ENCODE measurements at regions not wholly inside any gene's neighbourhood (a gene's known extent, or its start where the extent isn't known, plus 50 kb on each side); places are given as distances from the start of the nearest gene placed in this dataset.
"Not testable (repeated sequence)": the region's sequence is repeated elsewhere in the genome, so short reads cannot be mapped to it uniquely, and the experiment has no call there.

DNA sequence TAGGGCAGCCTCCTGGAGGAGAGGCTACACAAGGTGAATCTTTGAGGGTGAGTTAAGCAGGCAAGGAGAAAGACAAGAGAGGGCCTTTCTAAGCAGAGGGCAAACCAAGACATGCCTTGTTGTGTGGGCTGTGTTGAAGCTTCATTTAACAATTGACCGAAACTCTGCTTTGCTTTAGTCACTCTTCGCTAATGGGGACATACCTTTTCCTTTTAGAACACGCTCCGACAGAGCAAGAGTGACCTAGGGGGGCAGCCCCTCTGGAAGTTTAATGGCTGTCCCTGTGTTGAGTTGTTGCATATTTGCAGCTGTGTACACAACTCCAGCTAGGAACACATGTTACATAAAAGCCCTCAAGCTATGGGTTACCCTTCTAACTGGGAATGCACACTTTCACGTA is 218.1 kb upstream of the WWC1 start:
- in situ Hi-C loops (cut with MboI; ENCODE audit: low sequenced_read_pairs): no loop called here

DNA sequence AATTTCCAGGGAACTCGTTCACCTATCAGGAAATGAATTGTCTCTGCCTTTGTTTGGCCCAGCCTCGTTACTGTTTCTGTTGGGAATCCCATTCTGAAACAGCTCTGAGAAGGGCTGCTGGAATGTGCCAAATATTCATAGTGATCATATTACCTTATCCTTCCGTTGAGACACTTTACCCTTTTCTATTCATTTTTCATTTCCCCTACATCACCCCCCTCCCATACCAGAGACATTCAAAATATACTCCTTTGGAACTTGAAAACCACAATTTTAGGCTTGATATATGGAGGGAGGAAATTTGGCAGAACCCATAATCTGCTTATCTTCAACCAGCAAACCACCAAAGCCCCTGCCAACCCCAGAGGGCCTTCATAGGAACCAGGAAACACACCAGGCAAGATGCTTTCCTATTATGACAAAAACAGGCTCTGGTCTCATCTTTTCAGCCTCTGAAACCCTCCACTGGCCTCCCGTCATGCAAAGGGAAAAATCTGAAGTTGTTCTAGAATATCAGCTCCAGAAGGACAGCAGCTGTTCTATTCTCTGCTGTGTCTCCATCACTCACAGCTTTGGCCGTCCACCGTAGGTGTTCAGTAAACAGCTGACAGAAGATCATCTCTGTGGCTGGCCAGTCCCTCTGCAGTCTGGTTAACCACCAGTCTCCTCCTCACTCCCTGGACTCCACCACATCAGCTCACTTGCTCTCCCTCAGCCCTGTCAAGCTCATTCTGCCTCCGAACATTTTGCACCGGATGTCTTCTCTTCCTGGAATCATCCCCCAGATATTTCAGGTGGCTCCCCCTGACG is 217.2 kb upstream of the WWC1 start:
- in situ Hi-C loops (cut with MboI; ENCODE audit: low sequenced_read_pairs): no loop called here

- in situ Hi-C loops (cut with MboI; ENCODE audit: low sequenced_read_pairs): no loop called here
Measured at GRCh38 chr5:168075387-168075786, 216.1 kb upstream of the WWC1 start.

DNA sequence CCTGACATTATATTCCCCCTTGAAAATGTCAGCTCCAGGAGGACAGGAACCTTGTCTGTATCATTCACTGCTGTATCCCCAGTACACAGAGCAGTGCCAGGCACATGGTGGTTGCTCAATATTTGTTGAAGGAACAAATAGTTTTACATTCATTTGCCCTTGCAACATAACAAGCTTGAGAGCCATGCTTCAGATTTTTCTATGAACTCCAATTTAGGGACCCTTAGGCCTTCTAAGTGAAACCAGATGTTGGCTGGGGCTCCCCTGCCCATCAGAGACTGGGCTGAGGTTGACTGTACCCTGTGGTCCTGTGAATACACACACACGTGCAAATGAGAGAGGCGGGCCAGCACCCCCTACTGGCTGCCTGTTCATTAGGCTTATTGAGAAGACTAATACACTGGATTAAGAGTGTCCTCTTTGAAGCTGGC is 214.9 kb upstream of the WWC1 start:
- in situ Hi-C loops (cut with MboI; ENCODE audit: low sequenced_read_pairs): no loop called here

- in situ Hi-C loops (cut with MboI; ENCODE audit: low sequenced_read_pairs): no loop called here
Measured at GRCh38 chr5:168085261-168086031, 206.0 kb upstream of the WWC1 start.

GRCh38 chr5:168086104-168086610 is 205.3 kb upstream of the WWC1 start:
- in situ Hi-C loops (cut with MboI; ENCODE audit: low sequenced_read_pairs): no loop called here

GRCh38 chr5:168086746-168087145 is 204.7 kb upstream of the WWC1 start:
- in situ Hi-C loops (cut with MboI; ENCODE audit: low sequenced_read_pairs): no loop called here

DNA sequence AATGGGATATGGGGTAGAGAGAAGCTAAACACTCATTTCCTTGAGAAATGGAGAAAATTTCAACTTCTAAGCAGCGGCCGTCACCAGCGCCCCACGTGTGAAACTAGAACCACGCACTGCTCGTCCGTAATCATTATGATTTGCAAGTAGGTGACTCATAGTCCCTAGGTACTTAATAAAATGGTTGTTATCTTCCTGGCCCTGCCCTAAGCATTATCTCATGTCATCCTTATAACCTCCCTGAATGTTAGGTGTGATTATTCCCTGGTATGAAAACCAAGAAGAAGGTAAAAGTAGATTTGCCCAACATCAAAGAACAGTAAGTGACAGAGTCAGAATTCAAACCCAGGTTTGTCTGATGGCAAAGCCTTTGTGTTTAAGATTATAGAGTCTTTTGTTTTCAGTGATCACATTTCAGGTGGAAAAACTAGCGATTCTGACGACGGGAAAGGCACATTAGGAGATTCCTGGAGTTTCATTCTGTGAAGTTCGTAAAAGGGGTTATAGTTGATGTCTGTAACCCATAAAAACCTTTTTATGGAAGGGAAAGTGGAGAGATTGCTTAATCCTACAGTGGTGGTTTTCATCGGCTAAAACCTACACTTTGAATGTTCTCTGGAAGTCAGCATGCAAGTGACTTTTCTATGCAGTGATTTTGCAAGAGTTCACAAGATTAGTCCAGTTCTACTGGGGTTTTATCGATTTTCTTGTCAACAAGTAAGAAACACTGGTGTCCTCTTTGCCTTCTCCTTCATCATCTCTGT is 202.9 kb upstream of the WWC1 start:
- in situ Hi-C loops (cut with MboI; ENCODE audit: low sequenced_read_pairs): no loop called here

- in situ Hi-C loops (cut with MboI; ENCODE audit: low sequenced_read_pairs): no loop called here
Measured at GRCh38 chr5:168089201-168089887, 202.1 kb upstream of the WWC1 start.

GRCh38 chr5:168092209-168093185 is 198.9 kb upstream of the WWC1 start:
- in situ Hi-C loops (cut with MboI; ENCODE audit: low sequenced_read_pairs): no loop called here

DNA sequence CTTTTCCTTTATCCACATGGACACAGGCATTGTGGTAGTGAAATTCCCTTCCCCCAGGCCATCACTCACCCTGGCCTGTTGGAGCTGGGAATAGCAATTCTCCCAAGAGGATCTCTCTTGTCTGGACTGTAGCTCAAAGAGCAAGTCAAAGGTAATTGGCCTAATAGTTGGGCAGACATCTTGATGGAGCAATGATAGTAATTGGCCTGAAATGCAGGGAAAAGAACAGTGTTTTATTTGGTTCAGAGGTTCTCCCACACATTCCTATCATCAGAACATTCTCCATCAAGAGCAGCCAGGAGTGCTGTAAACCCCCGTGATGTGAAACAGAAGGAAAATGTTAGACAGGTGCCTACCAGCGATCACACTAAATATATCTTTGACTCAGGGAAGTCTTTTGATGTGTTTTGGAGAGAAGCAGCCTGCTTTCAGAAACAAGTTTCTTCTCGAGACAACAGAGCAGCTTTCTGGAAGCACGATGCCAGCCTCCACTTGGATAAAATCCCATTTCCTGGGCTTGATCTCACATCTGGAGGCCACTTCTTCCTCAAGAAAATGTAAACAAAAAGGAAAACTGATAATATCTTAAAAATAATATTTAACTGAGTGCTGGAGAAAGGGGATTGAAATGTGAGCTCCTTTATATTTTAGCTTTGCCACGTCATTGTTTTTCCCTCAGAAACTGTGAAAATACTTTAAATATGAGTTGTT is 198.1 kb upstream of the WWC1 start:
- in situ Hi-C loops (cut with MboI; ENCODE audit: low sequenced_read_pairs): no loop called here

DNA sequence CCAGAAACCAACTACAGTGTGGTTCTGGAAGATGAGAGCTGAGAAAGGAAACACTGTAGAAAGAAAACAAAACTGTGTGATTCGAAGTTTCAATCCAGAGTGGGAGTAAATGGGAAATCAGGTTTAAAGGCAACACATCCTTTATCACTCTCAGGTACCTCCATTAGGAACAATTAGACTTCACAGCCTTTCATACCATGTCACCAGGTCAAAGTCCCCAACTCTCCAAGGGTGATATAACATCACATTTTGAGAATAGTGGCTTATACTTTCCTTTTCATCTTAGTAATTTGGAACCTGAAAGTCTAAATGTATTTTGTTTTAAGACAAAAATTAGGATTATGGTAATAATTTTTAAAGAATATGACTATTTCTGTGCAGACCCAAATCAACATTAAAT is 194.9 kb upstream of the WWC1 start:
- in situ Hi-C loops (cut with MboI; ENCODE audit: low sequenced_read_pairs): no loop called here

DNA sequence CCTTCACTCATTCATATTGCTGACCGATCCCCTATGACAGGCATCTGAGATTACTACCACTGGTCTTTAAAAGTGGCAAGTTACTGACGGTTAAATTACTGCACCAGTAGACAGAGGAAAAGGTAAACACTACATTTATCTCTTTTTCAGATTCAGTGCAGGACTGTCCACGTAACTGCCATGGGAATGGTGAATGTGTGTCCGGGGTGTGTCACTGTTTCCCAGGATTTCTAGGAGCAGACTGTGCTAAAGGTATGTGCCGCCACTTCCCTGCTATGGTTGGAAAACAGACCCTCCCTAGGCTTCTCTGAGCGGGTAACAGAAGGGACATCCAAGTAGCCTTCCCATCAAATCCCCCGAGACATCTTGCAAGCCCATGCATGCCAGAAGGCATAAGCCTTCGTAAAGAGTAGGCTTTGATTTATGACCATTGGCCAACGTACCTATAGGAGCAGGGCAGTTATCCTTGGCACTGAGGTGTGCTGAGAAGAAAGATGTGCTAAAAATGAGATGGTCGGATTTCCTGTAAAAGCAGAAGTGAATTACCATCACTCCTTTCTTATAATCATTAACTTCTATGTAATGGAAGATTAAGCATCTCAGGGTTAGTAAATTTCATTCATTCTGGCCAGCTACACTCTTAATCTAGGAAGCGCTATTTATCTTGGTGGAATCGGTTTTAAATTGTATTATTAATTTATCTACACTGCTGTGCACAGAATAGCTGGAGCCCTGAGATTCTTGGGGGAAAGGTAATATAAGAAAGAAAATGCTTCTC is 193.4 kb upstream of the WWC1 start:
- in situ Hi-C loops (cut with MboI; ENCODE audit: low sequenced_read_pairs): no loop called here

GRCh38 chr5:168101352-168101751 is 190.1 kb upstream of the WWC1 start:
- in situ Hi-C loops (cut with MboI; ENCODE audit: low sequenced_read_pairs): no loop called here

GRCh38 chr5:168103018-168103417 is 188.4 kb upstream of the WWC1 start:
- in situ Hi-C loops (cut with MboI; ENCODE audit: low sequenced_read_pairs): not testable (repeated sequence)

DNA sequence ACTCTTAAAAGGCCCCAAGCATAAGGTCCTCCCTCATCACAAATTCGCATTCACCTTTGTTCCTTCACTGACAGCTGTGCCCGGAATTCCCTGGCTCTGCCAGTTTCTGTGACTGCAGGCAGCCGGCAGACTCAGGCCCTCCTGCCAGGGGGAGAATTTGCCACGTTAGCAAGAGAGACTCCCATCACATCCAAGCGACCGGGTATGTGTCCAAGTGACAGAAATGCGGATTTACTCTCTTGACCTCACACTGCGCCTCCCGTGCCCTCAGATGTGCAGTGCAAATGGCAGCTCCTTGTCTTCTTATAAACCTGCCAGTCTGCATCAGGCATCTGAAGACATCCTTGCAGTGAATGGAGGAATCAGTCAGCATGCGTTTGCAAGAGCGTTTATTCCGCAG is 187.1 kb upstream of the WWC1 start:
- in situ Hi-C loops (cut with MboI; ENCODE audit: low sequenced_read_pairs): no loop called here

- in situ Hi-C loops (cut with MboI; ENCODE audit: low sequenced_read_pairs): no loop called here
Measured at GRCh38 chr5:168104811-168105481, 186.5 kb upstream of the WWC1 start.

Data from HL-60/S4 (cell line).